NB4 (cell line): ENCODE measurements at regions not wholly inside any gene's neighbourhood (a gene's known extent, or its start where the extent isn't known, plus 50 kb on each side); places are given as distances from the start of the nearest gene placed in this dataset.

Source experiments
- MYC ChIP-seq: IDR thresholded peaks from 2 replicates; pipeline ENCODE4 v1.6.1; 2011; ENCODE audit warnings: low read depth, low read length
- POLR2A ChIP-seq: IDR thresholded peaks from 2 replicates; pipeline ENCODE4 v1.6.1; 2011; ENCODE audit warnings: mild to moderate bottlenecking; ENCODE audit not compliant: insufficient read length; ENCODE audit errors: extremely low read depth
- TF ChIP-seq, protein P1 (sequence below): IDR thresholded peaks from one replicate; pipeline ENCODE4 v1.5.1; 2012; ENCODE audit warnings: low read depth, low read length
- TF ChIP-seq, protein P2 (sequence below): IDR thresholded peaks from 2 replicates; pipeline ENCODE4 v1.6.1; 2011; ENCODE audit warnings: low read depth, low read length

- TF ChIP-seq, protein P1, sequence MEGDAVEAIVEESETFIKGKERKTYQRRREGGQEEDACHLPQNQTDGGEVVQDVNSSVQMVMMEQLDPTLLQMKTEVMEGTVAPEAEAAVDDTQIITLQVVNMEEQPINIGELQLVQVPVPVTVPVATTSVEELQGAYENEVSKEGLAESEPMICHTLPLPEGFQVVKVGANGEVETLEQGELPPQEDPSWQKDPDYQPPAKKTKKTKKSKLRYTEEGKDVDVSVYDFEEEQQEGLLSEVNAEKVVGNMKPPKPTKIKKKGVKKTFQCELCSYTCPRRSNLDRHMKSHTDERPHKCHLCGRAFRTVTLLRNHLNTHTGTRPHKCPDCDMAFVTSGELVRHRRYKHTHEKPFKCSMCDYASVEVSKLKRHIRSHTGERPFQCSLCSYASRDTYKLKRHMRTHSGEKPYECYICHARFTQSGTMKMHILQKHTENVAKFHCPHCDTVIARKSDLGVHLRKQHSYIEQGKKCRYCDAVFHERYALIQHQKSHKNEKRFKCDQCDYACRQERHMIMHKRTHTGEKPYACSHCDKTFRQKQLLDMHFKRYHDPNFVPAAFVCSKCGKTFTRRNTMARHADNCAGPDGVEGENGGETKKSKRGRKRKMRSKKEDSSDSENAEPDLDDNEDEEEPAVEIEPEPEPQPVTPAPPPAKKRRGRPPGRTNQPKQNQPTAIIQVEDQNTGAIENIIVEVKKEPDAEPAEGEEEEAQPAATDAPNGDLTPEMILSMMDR = no peak
- TF ChIP-seq, protein P2, sequence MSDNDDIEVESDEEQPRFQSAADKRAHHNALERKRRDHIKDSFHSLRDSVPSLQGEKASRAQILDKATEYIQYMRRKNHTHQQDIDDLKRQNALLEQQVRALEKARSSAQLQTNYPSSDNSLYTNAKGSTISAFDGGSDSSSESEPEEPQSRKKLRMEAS = no peak
- TF ChIP-seq POLR2A (no peak), MYC (no peak)
Measured at GRCh38 chr2:196376984-196377877, 205.9 kb upstream of the STK17B start.
